ENCODE measurements at regions not wholly inside any gene's neighbourhood (a gene's known extent, or its start where the extent isn't known, plus 50 kb on each side); places are given as distances from the start of the nearest gene placed in this dataset.

GRCh38 chr3:24688446-24689148 lies 193.9 kb upstream of the THRB start:
- Histone ChIP-seq H3K27me3 (ENCODE audit: control insufficient read depth, extremely low read depth, insufficient read depth, low read length) (no peaks in the 10 kb centered on the region), H3K36me3 (ENCODE audit: control insufficient read depth in 2 of 2, extremely low read depth in 1 of 2, insufficient read depth in 2 of 2, low read length in 2 of 2) (no peaks in the 10 kb centered on the region), H3K4me2 (ENCODE audit: control insufficient read depth, extremely low read depth, insufficient read depth, low read depth, low read length) (no peak overlapping the region), H3K79me2 (ENCODE audit: control insufficient read depth, insufficient read depth, low read length) (no peaks in the 10 kb centered on the region), H3K9me3 (ENCODE audit: control insufficient read depth, low read depth, low read length) (no peaks in the 10 kb centered on the region), H3K9ac (ENCODE audit: control insufficient read depth, extremely low read depth, insufficient read depth, low read length) (no peak overlapping the region), H2AFZ (ENCODE audit: control insufficient read depth, low read length) (no peak overlapping the region), H3K4me3 (ENCODE audit: control insufficient read depth in 2 of 3, extremely low read depth in 1 of 3, insufficient read depth in 2 of 3, low read depth in 1 of 3, low read length in 3 of 3) (no peak overlapping the region), H3K4me1 (ENCODE audit: control insufficient read depth, extremely low read depth, insufficient read depth, low read length) (peaks cover 14% of the 10 kb centered on the region), H4K20me1 (ENCODE audit: control insufficient read depth, extremely low read depth, insufficient read depth, low read length) (no peaks in the 10 kb centered on the region), H3K9me1 (ENCODE audit: control insufficient read depth, extremely low read depth, insufficient read depth, low read length) (no peaks in the 10 kb centered on the region), H3K27ac (ENCODE audit: control insufficient read depth, insufficient read depth, low read length) (no peak overlapping the region)
- TF ChIP-seq CTCF (optimal IDR thresholded peaks at IDR 0.05 in 1 of 3, IDR thresholded peaks at IDR 0.05 in 1 of 3, conservative IDR thresholded peaks at IDR 0.05 in 1 of 3; ENCODE audit: extremely low read depth in 1 of 3, insufficient read depth in 2 of 3, low read length in 3 of 3) (no peak), EZH2 (IDR thresholded peaks at IDR 0.05; ENCODE audit: low read length) (no peak)
- FAIRE-seq: no peak
- dilution Hi-C loops (cut with MboI; ENCODE audit: extremely low pct_ligation_motif_present, low sequenced_read_pairs): no loop called here
- no peak for DNase-seq (ENCODE audit: low read depth, low spot score)

- no peaks in the 10 kb centered on the region for H3K9me1 ChIP-seq (ENCODE audit: control insufficient read depth, extremely low read depth, insufficient read depth, low read length)
- TF ChIP-seq CTCF (optimal IDR thresholded peaks at IDR 0.05 in 1 of 3, IDR thresholded peaks at IDR 0.05 in 1 of 3, conservative IDR thresholded peaks at IDR 0.05 in 1 of 3; ENCODE audit: extremely low read depth in 1 of 3, insufficient read depth in 2 of 3, low read length in 3 of 3) (no peak), EZH2 (IDR thresholded peaks at IDR 0.05; ENCODE audit: low read length) (no peak)
- H2AFZ ChIP-seq (ENCODE audit: control insufficient read depth, low read length): no peak overlapping the region
- H3K79me2 ChIP-seq (ENCODE audit: control insufficient read depth, insufficient read depth, low read length): no peaks in the 10 kb centered on the region
- no peaks in the 10 kb centered on the region for H3K27me3 ChIP-seq (ENCODE audit: control insufficient read depth, extremely low read depth, insufficient read depth, low read length)
- no peak overlapping the region for H3K4me3 ChIP-seq (ENCODE audit: control insufficient read depth in 2 of 3, extremely low read depth in 1 of 3, insufficient read depth in 2 of 3, low read depth in 1 of 3, low read length in 3 of 3)
- H3K4me1 ChIP-seq (ENCODE audit: control insufficient read depth, extremely low read depth, insufficient read depth, low read length): peaks cover 12% of the 10 kb centered on the region
- no peaks in the 10 kb centered on the region for H4K20me1 ChIP-seq (ENCODE audit: control insufficient read depth, extremely low read depth, insufficient read depth, low read length)
- no peak overlapping the region for H3K27ac ChIP-seq (ENCODE audit: control insufficient read depth, insufficient read depth, low read length)
- DNase-seq (ENCODE audit: low read depth, low spot score): no peak
- H3K9me3 ChIP-seq (ENCODE audit: control insufficient read depth, low read depth, low read length): no peaks in the 10 kb centered on the region
- H3K36me3 ChIP-seq (ENCODE audit: control insufficient read depth in 2 of 2, extremely low read depth in 1 of 2, insufficient read depth in 2 of 2, low read length in 2 of 2): no peaks in the 10 kb centered on the region
- FAIRE-seq: no peak
- dilution Hi-C loops (cut with MboI; ENCODE audit: extremely low pct_ligation_motif_present, low sequenced_read_pairs): no loop called here
- H3K9ac ChIP-seq (ENCODE audit: control insufficient read depth, extremely low read depth, insufficient read depth, low read length): no peak overlapping the region
- H3K4me2 ChIP-seq (ENCODE audit: control insufficient read depth, extremely low read depth, insufficient read depth, low read depth, low read length): no peak overlapping the region
Measured at GRCh38 chr3:24689353-24689752, 194.7 kb upstream of the THRB start.
